KMS-11 (cell line): ENCODE measurements at regions not wholly inside any gene's neighbourhood (a gene's known extent, or its start where the extent isn't known, plus 50 kb on each side); places are given as distances from the start of the nearest gene placed in this dataset.
A peak's percentile ranks its signal among the peaks of the same experiment; 100 is the strongest.

Source experiments
- H2AFZ ChIP-seq: fragments of 200-600 bp; sonication (generic); 2 replicates; pipeline ENCODE4 v1.6.1; 2016; ENCODE audit warnings: antibody characterized with exemption, mixed run types, low read depth
- H3K27ac ChIP-seq: fragments of 200-600 bp; sonication (generic); 2 replicates; pipeline ENCODE4 v1.6.1; 2016; ENCODE audit warnings: mild to moderate bottlenecking, mixed run types
- H3K27me3 ChIP-seq: fragments of 200-600 bp; sonication (generic); 2 replicates; pipeline ENCODE4 v1.6.1; 2017; ENCODE audit warnings: mild to moderate bottlenecking, low read depth, mixed run types, moderate library complexity; ENCODE audit not compliant: insufficient read depth
- H3K36me3 ChIP-seq: fragments of 200-600 bp; sonication (generic); 2 replicates; pipeline ENCODE4 v1.6.1; 2017; ENCODE audit warnings: mild to moderate bottlenecking, mixed run types; ENCODE audit not compliant: insufficient read depth
- H3K4me1 ChIP-seq: fragments of 200-600 bp; sonication (generic); 2 replicates; pipeline ENCODE4 v1.6.1; 2016; ENCODE audit warnings: mild to moderate bottlenecking, low read depth, mixed run types; ENCODE audit not compliant: poor library complexity, severe bottlenecking
- H3K4me2 ChIP-seq: fragments of 200-600 bp; sonication (generic); 2 replicates; pipeline ENCODE4 v1.7.0; 2016; ENCODE audit warnings: mild to moderate bottlenecking, mixed run types
- H3K4me3 ChIP-seq: fragments of 200-600 bp; sonication (generic); IDR thresholded peaks from 2 replicates; pipeline ENCODE4 v1.6.1; 2017; ENCODE audit warnings: low read depth, low read length, mixed read lengths; ENCODE audit not compliant: insufficient read depth
- H3K79me2 ChIP-seq: fragments of 200-600 bp; sonication (generic); 2 replicates; pipeline ENCODE4 v1.6.1; 2016; ENCODE audit warnings: low read depth, mixed run types; ENCODE audit not compliant: insufficient read depth
- H3K9ac ChIP-seq: fragments of 200-600 bp; sonication (generic); 2 replicates; pipeline ENCODE4 v1.6.1; 2016; ENCODE audit warnings: mild to moderate bottlenecking, mixed run types
- H4K20me1 ChIP-seq: fragments of 200-600 bp; sonication (generic); 2 replicates; pipeline ENCODE4 v1.6.1; 2016; ENCODE audit warnings: mild to moderate bottlenecking, mixed run types; ENCODE audit not compliant: insufficient read depth
- CTCF ChIP-seq: fragments of 200-600 bp; sonication (generic); conservative IDR thresholded peaks from 2 replicates; pipeline ENCODE4 v1.6.1; 2017; ENCODE audit warnings: low read depth, mild to moderate bottlenecking, antibody characterized with exemption, low read length, moderate library complexity, mixed read lengths

GRCh38 chr12:72135021-72135301, 137.2 kb upstream of the TRHDE start:
- no peak overlapping the region for H3K4me2 ChIP-seq
- no peak overlapping the region for H3K9ac ChIP-seq
- no peaks in the 10 kb centered on the region for H3K4me1 ChIP-seq
- no peak overlapping the region for H3K27ac ChIP-seq
- no peak overlapping the region for H3K4me3 ChIP-seq
- H3K36me3 ChIP-seq: no peaks in the 10 kb centered on the region
- no peak for TF ChIP-seq CTCF
- no peak overlapping the region for H2AFZ ChIP-seq
- no peaks in the 10 kb centered on the region for H3K27me3 ChIP-seq
- no peaks in the 10 kb centered on the region for H4K20me1 ChIP-seq
- no peaks in the 10 kb centered on the region for H3K79me2 ChIP-seq

- no peaks in the 10 kb centered on the region for H3K36me3 ChIP-seq
- H3K4me2 ChIP-seq: no peak overlapping the region
- peaks cover 16% of the 10 kb centered on the region for H3K4me1 ChIP-seq
- no peak overlapping the region for H3K27ac ChIP-seq
- H2AFZ ChIP-seq: no peak overlapping the region
- no peaks in the 10 kb centered on the region for H4K20me1 ChIP-seq
- no peaks in the 10 kb centered on the region for H3K27me3 ChIP-seq
- H3K79me2 ChIP-seq: no peaks in the 10 kb centered on the region
- no peak for TF ChIP-seq CTCF
- H3K4me3 ChIP-seq: no peak overlapping the region
- H3K9ac ChIP-seq: no peak overlapping the region
Observed at GRCh38 chr12:72136792-72137191, 135.4 kb upstream of the TRHDE start.

- H3K36me3 ChIP-seq: no peaks in the 10 kb centered on the region
- no peak for TF ChIP-seq CTCF
- H4K20me1 ChIP-seq: no peaks in the 10 kb centered on the region
- H3K27ac ChIP-seq: no peak overlapping the region
- H3K79me2 ChIP-seq: no peaks in the 10 kb centered on the region
- no peak overlapping the region for H3K4me2 ChIP-seq
- H3K4me1 ChIP-seq: peaks cover 25% of the 10 kb centered on the region
- H2AFZ ChIP-seq: no peak overlapping the region
- H3K4me3 ChIP-seq: no peak overlapping the region
- H3K9ac ChIP-seq: no peak overlapping the region
- no peaks in the 10 kb centered on the region for H3K27me3 ChIP-seq
Observed at GRCh38 chr12:72139411-72139810, 132.8 kb upstream of the TRHDE start.

GRCh38 chr12:72141381-72141780, 130.8 kb upstream of the TRHDE start:
- Histone ChIP-seq H3K4me3 (no peak overlapping the region), H3K4me2 (peak overlapping the region; percentile 41), H3K9ac (no peak overlapping the region), H3K27me3 (no peaks in the 10 kb centered on the region), H3K79me2 (no peaks in the 10 kb centered on the region), H4K20me1 (no peaks in the 10 kb centered on the region), H3K36me3 (no peaks in the 10 kb centered on the region), H2AFZ (no peak overlapping the region), H3K27ac (peak overlapping the region; percentile 18; the same call in 1 of the 2 replicates), H3K4me1 (peaks cover 25% of the 10 kb centered on the region)
- peak; percentile 86 for TF ChIP-seq CTCF

GRCh38 chr12:72144553-72144952, 127.6 kb upstream of the TRHDE start:
- no peak overlapping the region for H3K27ac ChIP-seq
- no peak for TF ChIP-seq CTCF

More at GRCh38 chr12:72144553-72144952, 127.6 kb upstream of the TRHDE start:
- Histone ChIP-seq H3K27me3 (no peaks in the 10 kb centered on the region), H3K36me3 (no peaks in the 10 kb centered on the region), H3K79me2 (no peaks in the 10 kb centered on the region), H3K9ac (no peak overlapping the region), H3K4me2 (no peak overlapping the region), H4K20me1 (no peaks in the 10 kb centered on the region), H2AFZ (no peak overlapping the region), H3K4me3 (no peak overlapping the region), H3K4me1 (peaks cover 25% of the 10 kb centered on the region)
